ENCODE measurements at regions not wholly inside any gene's neighbourhood (a gene's known extent, or its start where the extent isn't known, plus 50 kb on each side); places are given as distances from the start of the nearest gene placed in this dataset.
"Not testable (repeated sequence)": the region's sequence is repeated elsewhere in the genome, so short reads cannot be mapped to it uniquely, and the experiment has no call there.

DNA sequence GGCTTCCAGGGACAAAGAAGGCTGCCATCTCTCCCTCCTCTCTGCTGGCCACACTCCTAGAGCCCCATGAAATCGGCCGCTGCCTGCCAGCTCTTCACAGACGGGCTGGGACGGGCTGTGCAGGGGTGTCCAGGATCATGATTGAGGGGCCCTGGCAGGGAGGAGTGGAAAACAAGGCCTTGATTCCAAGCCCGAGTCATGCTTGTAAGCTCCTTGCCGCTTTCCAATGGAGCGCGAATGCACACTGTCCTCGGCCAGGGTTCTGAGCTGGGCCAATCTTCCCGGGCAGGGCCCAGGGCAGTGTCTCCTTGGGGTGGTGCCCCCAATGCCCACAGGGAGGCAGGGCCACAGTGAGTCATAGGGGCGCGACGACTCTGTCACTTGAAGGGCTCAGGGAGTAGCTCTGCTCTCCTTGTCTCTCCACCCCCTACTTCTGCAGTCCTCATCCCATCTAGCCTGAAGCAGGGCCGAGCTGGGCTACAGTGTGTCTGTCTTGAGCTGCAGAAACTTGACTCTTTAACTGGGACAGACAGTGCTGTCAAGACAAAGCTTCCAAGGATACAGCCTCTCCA lies 186.2 kb upstream of the SVIL start:
- no peak for DNase-seq

DNA sequence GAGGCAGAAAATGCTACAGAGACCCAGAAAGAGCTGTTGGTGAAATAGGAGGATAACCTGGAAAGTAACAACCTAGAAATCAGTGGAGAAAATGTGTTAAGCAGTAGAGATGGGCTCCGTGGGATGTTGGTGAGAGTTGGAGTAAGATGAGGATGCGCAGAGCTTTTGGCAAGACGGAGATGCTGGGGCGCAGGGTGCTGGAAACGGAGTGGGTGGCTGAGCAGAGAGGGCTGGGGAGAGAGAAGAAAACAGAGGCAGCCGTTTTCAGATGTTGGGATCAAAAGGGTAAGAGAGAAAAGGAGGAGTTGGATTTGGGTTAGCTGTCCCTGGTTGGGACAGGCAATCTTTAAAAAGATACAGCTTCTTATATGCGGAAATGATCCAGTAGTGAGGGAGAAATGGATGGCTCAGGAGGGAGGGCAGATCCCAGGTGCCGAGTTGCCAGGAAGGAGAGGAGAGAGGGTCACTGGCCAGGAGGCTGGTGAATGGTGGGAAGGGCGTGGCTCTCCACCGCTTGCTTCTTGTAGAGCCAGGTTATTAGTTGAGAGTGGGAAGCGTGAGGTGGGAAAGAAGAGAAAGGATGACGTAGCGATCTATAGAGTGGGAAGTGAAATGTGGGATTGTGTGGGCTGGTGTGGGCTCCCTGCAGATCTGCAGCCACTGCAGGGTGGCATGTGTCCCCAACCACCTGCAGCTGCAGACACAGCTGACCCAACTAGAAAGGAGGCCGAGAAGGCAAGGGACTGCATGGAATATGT lies 182.2 kb upstream of the SVIL start:
- no peak for DNase-seq

DNA sequence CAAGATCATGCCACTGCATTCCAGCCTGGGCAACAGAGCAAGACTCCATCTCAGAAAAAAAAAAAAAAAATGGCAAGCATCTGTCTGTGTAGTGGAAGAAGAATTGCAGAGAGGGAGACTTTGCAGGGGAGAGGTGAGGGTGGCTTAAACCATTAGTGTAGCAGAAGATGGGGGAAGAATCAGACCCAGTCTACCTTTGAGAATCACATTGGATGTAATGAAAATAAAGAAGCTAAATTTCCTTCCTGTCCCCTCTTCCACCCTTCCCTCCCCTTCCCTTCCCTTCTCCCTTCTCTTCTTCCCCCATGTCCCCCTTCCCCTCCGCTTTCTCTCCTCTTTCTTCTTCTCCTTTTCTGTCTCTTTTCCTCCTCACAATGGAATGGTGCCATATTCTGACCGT lies 180.8 kb upstream of the SVIL start:
- DNase-seq: no peak

DNA sequence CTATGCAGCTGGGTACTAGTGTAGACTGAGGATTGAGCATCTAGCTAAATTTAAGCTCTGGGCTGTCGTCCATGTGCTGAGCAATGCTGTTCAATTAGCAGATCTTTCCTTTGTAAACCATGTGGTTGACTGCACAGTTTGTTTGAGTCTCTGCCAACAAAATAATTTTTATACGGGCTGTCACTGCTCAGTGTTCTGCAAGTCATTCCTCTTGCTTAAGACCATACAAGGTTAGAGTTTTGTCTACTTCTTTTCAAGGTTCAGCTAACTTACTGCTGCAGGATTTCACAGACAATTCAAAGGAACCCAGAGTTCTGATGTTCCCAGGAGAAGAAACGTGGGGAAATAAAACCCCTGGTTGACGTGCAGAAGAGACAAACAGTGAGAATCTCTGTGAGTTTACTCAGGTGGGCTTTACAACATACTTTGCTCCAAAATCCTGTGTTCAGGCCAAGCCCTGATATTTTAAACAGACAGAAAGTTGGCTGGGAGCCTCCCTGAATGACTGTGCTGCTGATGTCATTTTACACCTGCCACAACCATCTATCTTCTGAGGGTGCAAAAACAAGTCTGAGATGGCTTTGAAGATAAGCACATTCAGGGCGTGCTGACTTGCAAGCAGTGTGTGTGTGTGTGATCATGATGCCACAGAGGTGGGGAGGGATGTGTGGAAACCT lies 177.1 kb upstream of the SVIL start:
- peak; percentile 96 for DNase-seq

DNA sequence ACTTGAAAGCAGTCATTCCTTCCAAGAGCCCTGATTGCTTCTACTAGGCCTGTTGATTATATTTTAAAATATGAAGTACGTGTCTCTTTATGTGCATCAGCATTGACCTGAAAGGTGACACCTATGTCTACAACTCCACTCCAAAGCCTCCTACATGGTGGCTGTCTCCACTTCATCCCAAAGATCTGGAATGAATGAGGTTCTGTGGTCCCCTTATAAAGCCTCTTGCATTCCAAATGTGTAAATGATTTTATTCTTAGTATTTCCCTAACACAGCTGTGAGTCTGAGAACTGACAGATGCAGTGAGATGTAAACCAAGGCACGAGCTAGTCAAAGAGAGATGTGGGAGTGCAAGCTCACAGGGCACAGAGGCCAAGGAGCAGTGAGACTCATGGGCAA lies 176.0 kb upstream of the SVIL start:
- no peak for DNase-seq

DNA sequence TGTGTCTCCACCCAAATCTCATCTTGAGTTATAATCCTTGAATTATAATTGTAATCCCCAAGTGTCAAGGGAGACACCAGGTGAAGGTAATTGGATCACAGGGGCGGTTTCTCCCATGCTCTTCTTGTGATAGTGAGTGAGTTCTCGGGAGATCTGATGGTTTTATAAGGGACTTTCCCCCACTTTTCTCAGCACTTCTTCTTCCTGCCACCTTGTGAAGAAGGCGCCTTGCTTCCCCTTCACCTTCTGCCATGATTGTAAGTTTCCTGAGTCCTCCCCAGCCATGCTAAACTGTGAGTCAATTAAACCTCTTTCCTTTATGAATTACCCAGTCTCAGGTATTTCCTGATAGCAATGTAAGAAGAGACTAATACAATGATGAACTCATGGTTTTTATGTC lies 175.5 kb upstream of the SVIL start:
- not testable (repeated sequence) for DNase-seq

DNA sequence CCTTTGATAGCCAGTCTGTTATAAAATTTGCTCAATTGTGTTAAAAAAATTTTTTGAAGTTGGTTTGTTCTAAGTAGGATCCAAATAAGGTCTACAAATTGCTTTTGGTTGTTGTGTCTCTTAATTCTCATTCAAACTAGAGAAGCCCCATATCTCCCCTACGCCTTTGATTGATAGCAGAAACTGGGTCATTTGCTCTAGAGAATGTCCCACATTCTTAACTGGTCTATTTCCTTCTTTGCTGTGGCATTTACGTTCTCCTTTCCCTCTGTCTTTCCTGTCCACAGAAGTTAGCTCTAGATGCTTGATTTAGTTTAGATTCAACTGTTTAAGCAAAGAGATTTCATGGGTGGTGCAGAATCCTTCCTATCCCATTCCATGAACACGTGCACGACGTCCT lies 174.6 kb upstream of the SVIL start:
- no peak for DNase-seq

DNA sequence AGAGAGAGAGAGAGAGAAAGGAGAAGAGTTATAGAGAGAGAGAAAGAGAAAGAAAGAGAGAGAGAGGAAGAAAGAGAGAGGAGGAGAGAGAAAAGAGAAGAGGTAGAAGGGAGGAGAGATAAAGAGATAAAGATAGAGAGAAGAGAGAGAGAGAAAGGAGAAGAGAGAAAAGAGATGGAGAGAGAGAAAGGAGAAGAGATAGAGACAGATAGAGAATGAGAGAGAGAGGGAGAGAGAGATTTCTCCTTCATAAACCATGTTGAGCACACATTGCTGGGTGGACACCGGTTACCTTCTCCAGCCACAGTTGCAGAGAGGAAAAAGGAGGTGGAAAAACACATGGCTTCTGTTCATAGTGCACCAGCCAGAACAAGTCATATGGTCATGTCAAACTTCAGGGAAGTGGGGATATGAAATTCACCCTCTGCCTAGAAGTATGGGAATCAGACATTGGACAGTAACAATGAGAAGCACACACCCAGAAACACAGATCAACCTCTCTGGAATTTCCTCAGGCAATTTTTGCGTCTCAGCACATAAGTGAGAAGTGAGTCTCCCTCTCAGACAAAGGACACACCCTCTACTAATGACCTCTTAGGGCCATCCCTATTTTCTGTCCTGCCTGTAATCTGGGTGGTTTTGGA lies 172.5 kb upstream of the SVIL start:
- peak; percentile 38 for DNase-seq

DNA sequence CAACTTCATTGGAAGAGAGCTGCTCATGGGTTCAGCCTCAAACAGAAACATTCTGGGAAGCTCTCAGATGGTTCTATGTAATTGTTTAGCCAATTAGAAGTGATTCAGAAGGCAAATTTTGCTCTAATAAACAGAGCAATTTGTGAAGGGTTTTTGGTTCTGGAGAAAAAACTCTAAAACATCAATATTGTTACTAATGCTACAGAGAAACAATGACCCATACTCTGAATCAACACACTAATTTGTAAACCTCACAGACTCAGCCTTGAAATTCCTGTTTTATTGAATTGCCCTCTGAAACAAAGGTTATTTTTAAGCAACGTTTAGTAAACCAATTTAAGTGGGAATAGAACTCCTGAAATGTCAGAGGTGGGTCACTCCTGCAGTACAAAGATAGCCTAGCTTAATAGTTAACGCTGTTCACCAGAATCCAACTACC lies 171.6 kb upstream of the SVIL start:
- no peak for DNase-seq

DNA sequence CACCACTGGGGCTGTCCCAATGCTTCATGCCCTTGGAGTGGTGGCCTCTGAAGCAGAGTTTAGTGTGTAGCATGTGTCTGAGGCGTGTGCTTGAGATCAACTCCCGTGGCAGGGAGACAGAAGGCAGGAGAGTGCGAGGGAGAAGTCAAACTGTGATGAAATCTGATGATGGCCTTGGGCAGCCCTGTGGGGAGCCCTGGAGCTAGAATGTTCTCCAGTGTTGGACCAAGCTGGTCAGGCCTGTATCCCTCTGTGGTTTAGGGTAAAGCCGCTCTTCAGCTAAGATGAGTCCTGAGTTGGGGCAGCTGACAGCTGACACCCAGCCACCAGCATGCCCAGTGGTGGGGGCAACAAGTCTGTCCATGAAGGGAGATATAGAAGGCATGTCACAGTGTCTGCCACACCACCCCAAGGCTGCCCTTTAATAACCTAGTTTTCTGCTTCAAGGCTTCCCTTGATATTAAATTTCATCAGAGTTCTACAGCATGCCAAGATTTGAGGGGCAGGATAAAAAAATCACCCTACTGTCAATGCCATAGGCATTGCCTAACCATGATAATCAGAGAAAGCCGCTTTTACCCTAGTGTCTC lies 170.5 kb upstream of the SVIL start:
- no peak for DNase-seq

DNA sequence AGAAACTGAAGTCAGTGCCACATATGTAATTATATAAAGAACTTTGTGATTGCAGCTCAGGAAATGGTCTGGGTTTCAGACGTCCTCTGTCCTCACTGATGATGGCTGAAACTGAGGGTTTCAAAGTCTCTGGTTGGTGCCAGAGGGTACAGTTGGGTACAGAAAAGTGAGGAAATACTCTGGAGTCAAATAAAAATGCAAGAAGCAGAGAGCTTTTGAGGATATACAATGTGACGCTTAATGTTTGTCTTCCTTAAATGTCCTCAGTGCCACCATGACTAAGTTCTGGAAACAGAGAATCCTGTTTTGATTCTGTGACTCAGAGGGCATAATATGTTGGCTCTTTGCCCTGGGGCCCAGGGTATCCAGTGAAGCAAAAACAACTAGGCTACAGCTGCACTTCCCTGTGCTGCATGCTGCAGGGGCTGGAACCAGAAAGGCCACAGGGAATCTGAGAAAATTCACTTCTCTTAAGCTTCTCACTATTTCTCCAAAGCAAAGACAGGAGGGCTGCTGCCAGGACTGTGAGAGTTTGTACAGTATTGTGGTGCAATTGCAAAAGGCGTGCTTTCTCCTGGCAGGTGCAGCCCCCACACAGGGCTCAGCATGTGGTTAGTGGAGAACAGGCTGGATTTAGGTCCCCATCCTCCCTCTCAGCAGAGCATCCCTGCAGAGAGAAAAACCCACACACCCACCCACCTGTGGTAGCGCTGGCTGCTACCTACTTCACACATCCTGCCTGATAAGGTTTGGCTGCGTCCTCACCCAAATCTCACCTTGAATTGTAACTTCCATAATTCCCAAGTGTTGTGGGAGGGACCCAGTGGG lies 169.5 kb upstream of the SVIL start:
- peak; percentile 94 for DNase-seq

DNA sequence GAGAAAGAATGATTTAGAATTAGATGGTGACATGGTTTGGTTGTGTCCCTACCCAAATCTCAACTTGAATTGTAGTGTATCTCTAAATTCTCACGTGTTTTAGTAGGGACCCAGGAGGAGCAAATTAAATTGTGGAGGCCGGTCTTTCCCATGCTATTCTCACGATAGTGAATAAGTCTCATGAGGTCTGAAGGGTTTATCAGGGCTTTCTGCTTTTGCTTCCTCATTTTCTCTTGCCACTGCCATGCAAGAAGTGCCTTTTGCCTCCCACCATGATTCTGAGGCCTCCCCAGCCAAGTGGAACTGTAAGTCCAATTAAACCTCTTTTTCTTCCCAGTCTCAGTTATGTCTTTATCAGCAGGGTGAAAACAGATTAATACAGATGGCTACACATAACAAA lies 167.4 kb upstream of the SVIL start:
- no peak for DNase-seq

DNA sequence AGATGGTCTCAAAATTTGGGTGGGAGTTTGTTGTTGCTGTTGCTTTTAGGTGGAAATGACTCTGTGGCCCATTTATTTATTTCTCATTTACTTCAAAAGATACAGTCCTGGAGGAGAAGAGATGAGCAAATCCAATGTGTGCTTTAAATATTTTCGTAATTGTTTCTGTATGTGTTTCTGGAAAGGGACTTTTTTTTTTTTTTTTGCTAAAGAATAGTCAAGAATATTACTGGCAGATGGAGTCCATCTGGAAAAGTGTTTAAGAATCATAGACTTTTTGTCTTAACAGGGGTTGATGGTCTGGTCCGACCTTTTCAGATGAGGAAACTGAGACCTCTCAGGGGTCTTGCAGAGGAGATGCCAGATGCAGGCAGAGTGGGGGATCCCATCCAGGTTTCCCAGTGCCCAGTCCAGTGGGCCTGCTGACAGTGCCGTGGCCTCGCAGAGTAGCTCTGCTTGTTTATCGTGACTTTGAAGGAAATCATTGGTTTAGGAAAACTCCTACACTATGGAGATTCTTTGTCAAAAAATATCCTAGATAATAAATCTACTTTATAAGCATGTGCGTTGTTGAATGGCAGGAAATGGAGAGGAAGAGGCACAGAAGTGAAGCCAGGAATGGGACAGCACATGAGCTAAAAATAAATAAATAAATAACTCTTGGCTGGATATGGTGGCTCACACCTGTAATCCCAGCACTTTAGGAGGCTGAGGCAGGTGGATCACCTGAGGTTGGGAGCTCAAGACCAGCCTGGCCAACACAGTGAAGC lies 164.3 kb upstream of the SVIL start:
- DNase-seq: peak; percentile 44

DNA sequence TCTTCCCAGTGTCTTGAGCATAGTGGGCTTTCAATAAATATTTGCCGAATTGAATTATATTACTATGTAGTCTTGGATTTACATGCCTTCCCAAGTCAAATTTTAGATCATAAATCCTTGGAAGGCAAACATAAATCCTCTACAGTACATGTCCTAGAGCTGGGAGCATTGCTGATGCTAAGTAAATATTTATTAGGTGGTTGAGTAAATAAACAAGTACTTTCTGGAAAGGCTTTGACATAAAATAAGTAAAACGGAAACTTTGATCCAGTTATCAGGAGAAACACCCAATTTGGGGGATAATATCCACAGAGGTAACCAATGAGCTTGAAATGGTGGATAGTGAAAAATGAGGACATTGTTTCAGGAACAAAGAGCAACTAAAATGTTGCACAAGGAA lies 162.8 kb upstream of the SVIL start:
- DNase-seq: no peak

DNA sequence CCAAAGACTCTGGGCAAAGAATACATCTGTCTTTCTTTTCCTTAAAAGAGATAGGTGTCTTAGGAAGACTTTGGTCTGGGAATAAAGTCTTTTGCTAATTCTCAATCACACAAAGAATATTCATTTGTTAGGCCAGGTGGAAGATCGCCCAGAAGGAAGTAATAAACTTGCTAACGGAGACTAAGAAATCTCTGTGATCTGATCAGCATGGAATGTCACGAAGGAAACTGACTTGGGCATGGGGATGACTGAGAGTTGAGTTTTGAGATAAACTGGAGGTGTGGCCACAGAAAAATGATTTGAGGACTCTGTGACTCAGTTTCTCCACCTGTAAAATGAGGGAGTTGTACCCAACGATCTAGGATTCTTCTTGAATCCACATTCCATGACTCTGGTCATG lies 161.1 kb upstream of the SVIL start:
- DNase-seq: peak; percentile 50

DNA sequence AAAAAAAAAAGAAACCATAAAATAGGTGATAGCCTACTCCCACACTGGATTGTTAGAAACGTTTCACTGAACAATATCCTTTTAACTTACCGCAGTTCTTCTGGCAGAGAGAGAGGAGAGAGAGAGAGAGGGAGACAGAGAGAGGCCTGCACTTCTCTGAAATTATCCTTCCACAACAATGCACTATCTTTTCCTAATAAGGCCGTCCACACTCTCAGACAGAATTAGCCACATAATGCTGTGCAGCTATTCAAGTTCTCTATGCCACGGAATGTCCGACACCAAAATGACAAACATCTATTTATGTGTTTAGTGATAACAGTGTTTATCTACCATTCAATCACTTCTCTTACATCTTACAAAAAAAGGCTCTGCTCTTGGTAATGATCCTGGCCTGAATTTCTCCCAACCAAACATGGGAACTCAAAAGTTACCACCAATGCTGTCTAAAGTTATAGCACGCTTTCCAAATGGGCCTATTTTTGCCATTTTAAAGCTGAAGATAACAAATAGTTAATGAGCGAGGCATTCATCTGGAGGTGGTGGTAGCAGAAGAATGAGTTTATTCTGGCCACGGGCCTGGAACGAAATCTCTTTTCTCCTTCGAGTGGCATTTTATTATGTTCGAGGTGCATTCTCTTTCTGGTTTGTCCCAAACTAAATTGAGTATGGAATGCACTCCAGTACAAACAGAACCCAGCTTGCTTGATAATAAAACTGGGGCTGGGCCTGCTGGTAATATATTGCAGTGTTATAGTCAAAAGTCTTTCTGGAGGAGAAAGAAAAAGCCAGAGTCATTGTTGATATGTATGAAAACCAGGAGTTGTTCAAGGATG lies 160.2 kb upstream of the SVIL start:
- DNase-seq: peak; percentile 22

DNA sequence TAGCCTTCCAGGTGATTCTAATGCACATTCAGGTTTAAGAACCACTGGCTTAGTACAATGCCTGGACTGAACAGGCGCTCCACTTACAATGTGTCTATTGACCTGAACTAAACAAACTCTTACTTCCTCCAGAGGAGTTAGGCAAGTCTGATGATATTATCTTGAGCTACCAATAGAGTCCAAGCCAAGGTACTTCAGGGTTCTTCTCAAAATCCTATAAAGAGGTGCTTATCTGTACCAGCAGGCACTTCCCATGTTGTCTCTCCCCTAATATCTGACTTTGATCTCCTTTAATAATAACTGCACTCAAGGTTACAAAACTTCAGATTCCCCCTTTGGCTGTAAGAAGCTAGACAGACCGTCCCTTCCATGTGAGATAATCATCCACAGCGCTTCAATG lies 157.0 kb upstream of the SVIL start:
- no peak for DNase-seq

DNA sequence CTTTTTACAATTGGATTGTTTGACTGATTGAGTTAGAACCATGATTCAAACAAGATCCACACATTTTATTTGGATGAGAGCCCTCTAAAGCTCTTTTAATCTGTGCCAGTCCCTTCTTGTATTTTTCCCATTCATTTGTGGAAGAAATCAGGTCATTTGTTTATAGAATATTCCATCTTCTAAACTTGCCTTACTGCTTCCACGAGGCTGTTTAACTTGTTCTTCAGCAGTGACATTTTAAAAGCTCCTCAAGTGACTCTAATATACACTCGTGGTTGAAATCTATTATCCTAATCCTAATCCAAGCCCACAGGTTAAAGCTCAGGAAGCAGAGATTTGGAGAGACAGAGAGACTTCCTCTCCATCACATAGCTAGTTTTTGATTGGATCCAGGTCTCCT lies 155.4 kb upstream of the SVIL start:
- no peak for DNase-seq

DNA sequence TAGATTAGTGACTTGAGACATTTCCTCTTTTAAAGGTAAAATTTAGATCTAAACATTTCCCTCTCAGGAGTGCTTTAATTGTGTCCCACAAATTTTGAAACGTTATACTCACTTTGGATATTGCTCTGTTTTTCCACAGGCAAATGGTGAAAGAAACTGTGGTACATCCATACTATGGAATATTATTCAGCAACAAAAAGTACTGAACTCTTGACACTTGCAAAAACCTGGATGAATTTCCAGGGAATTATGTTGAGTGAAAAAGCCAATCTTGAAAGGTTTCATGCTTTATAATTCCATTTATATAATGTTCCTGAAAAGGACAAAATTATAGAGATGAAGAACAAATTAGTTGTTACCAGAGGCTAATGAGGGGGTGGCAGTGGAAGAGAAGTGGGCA lies 153.3 kb upstream of the SVIL start:
- no peak for DNase-seq

DNA sequence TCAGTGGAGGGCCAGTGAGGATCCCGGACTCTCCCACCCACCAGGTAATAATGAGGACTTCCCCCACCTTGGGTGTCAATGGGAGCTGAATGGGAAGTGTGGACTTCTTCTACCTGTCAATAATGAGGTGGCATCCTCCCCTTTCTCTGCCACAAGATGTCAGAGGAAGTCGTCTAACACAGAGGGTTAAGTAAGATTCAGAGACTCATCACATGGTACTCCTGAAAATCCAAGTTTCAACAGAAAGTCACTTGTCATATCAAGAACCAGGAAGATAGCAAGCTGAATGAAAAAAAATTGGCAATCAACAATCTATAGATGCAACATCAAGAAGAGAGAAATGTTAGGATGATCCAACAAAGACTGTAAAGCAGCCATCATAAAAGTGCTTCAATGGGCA lies 150.9 kb upstream of the SVIL start:
- no peak for DNase-seq
